ENCODE measurements at regions not wholly inside any gene's neighbourhood (a gene's known extent, or its start where the extent isn't known, plus 50 kb on each side); places are given as distances from the start of the nearest gene placed in this dataset.

DNA sequence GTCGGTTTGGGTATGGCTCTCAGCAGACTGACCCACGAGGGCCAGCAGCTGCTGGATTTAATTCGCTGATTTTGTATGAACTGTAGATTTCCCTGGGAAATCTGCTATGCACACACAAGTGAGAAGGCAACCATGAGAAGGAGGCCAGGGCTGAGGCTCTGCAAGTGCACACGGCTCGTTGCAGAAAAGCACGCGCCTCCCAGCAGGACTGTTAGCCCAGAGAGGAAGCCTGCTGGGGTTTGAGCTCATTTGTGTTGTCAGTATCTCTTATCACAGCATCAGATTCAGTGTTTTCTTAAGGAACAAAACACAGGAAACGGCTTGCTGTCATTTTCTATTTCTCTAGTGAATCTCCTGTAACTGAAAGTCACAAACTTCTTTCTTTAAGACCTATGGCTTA lies 296.2 kb upstream of the FAT1 start:
- H3K79me1 ChIP-seq (ENCODE audit: low read depth, low read length), result no peaks in the 10 kb centered on the region
- POLR2A ChIA-PET (ENCODE audit: partially characterized antibody), result no interaction called here

More for the DNA sequence above, 296.2 kb upstream of the FAT1 start:
- no peak overlapping the region for H3K4ac ChIP-seq (replicated peaks; ENCODE audit: insufficient read length, low read depth, low read length)
- no peak overlapping the region for H2BK5ac ChIP-seq (ENCODE audit: low read depth, low read length)
- no peak overlapping the region for H4K91ac ChIP-seq (replicated peaks; ENCODE audit: insufficient read length, low read length)
- no peak overlapping the region for H4K5ac ChIP-seq (ENCODE audit: insufficient read length, low read depth, low read length)
- H3K27ac ChIP-seq (ENCODE audit: low read depth, low read length), result no peak overlapping the region
- CTCF ChIA-PET (ENCODE audit: partially characterized antibody), result interaction anchor here (0.6 kb wide), 1 partner anchor 15 kb away, joined by 3 read pairs; no protein-coding TSS in a partner anchor
- H3K79me2 ChIP-seq (ENCODE audit: control insufficient read depth in 1 of 2, insufficient read depth in 2 of 2, low read length in 2 of 2), result no peaks in the 10 kb centered on the region
- no peaks in the 10 kb centered on the region for H4K20me1 ChIP-seq (replicated peaks in 1 of 2; ENCODE audit: control insufficient read depth in 1 of 2, insufficient read depth in 2 of 2, low read length in 2 of 2)
- no peak overlapping the region for H3K56ac ChIP-seq (replicated peaks; ENCODE audit: insufficient read length, low read depth, low read length)
- no peak overlapping the region for H3K14ac ChIP-seq (ENCODE audit: insufficient read length)
- H2BK20ac ChIP-seq (ENCODE audit: low read length), result no peak overlapping the region
- TF ChIP-seq CBX5 (IDR thresholded peaks at IDR 0.05; ENCODE audit: low read depth, low read length) (no peak), HDAC2 (IDR thresholded peaks at IDR 0.05; ENCODE audit: borderline replicate concordance in 1 of 2, low read depth in 2 of 2, low read length in 2 of 2) (no peak), NANOG (IDR thresholded peaks at IDR 0.05; ENCODE audit: insufficient read depth, low read depth, low read length, poor library complexity, severe bottlenecking) (peak; percentile 43)
- TF ChIP-seq, protein P1, sequence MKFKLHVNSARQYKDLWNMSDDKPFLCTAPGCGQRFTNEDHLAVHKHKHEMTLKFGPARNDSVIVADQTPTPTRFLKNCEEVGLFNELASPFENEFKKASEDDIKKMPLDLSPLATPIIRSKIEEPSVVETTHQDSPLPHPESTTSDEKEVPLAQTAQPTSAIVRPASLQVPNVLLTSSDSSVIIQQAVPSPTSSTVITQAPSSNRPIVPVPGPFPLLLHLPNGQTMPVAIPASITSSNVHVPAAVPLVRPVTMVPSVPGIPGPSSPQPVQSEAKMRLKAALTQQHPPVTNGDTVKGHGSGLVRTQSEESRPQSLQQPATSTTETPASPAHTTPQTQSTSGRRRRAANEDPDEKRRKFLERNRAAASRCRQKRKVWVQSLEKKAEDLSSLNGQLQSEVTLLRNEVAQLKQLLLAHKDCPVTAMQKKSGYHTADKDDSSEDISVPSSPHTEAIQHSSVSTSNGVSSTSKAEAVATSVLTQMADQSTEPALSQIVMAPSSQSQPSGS (IDR thresholded peaks at IDR 0.05; ENCODE audit: low read length), result no peak
- TF ChIP-seq, protein P2, sequence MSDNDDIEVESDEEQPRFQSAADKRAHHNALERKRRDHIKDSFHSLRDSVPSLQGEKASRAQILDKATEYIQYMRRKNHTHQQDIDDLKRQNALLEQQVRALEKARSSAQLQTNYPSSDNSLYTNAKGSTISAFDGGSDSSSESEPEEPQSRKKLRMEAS (IDR thresholded peaks at IDR 0.05), result peak; percentile 87
- TF ChIP-seq, protein P3, sequence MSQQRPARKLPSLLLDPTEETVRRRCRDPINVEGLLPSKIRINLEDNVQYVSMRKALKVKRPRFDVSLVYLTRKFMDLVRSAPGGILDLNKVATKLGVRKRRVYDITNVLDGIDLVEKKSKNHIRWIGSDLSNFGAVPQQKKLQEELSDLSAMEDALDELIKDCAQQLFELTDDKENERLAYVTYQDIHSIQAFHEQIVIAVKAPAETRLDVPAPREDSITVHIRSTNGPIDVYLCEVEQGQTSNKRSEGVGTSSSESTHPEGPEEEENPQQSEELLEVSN (IDR thresholded peaks at IDR 0.05), result peak; percentile 57; the same call in 1 of the 2 replicates
- peak; percentile 42 for FAIRE-seq
- H3K36me3 ChIP-seq (ENCODE audit: control insufficient read depth in 2 of 4, insufficient read depth in 4 of 4, low read length in 3 of 4), result no peaks in the 10 kb centered on the region
- H3K23me2 ChIP-seq (ENCODE audit: low read depth, low read length), result no peaks in the 10 kb centered on the region
- 57% methylated on average over 8 of the region's 8 CpGs; no CpG with 5 or more reads in 1 of the 2 experiments for WGBS, 2 experiments (ENCODE audit: extremely low coverage in 1 of 2, insufficient coverage in 1 of 2, insufficient read length in 1 of 2, insufficient replicate concordance in 2 of 2, low coverage in 1 of 2, low lambda C conversion rate in 2 of 2, missing lambda C conversion rate in 1 of 2)
- 0 out of 2 replicates have a peak overlapping the region, but pooled peaks have one; percentile 7 for H2AFZ ChIP-seq (ENCODE audit: low read length)
- H3K9me3 ChIP-seq (ENCODE audit: insufficient read depth in 2 of 2, low read depth in 1 of 2, low read length in 1 of 2), result no peaks in the 10 kb centered on the region
- no peak overlapping the region for H2BK12ac ChIP-seq (ENCODE audit: low read depth, low read length)
- H2BK120ac ChIP-seq (replicated peaks; ENCODE audit: low read depth, low read length), result no peak overlapping the region
- DNase-seq (ENCODE audit: low read depth in 1 of 2, low spot score in 2 of 2), result peak; percentile 13 to 49
- no peak overlapping the region for H3K4me3 ChIP-seq (ENCODE audit: extremely low read depth in 1 of 4, insufficient read depth in 2 of 4, low read depth in 3 of 4, low read length in 4 of 4)
- no peak overlapping the region for H3K4me2 ChIP-seq (ENCODE audit: insufficient read depth in 1 of 2, low read depth in 2 of 2, low read length in 2 of 2)
- peaks cover 0 to 5% (median 1%) of the 10 kb centered on the region in 4 experiments; a peak in 4 of 7 replicates for H3K27me3 ChIP-seq (replicated peaks in 1 of 4; ENCODE audit: control insufficient read depth in 3 of 4, extremely low read depth in 1 of 4, insufficient read depth in 3 of 4, low read length in 3 of 4)
- H3K4me1 ChIP-seq (replicated peaks in 1 of 4; ENCODE audit: control insufficient read depth in 3 of 4, insufficient read depth in 4 of 4, low read length in 3 of 4), result peaks cover 0 to 4% (median 2%) of the 10 kb centered on the region in 4 experiments; a peak in 2 of 7 replicates
- H3K23ac ChIP-seq (ENCODE audit: insufficient read length), result no peak overlapping the region
- no peak overlapping the region for H3K9ac ChIP-seq (replicated peaks in 1 of 4; ENCODE audit: extremely low read depth in 1 of 4, low read depth in 3 of 4, low read length in 3 of 4)
- no peak overlapping the region for H4K8ac ChIP-seq (ENCODE audit: extremely low read depth, insufficient read depth, low read length)
- H3K18ac ChIP-seq (ENCODE audit: extremely low read depth, low read length), result peak overlapping the region; percentile 60
- no peak overlapping the region for H2AK5ac ChIP-seq (ENCODE audit: low read depth, low read length)
- H2BK15ac ChIP-seq (ENCODE audit: low read length), result no peak overlapping the region

Data from H1 (cell line).